Breast epithelium (tissue), 4 donors: ENCODE measurements at regions not wholly inside any gene's neighbourhood (a gene's known extent, or its start where the extent isn't known, plus 50 kb on each side); places are given as distances from the start of the nearest gene placed in this dataset.

Experiments used
- DNase-seq, 2 donors: peaks; one replicate each; pipeline ENCODE4 v3.0.0-alpha.2; 2019; ENCODE audit warnings: low spot score in 2 of 2
- H3K27ac ChIP-seq, 2 donors: fragments of 200-600 bp; sonication (generic) in 1 of 2; one replicate each; pipeline ENCODE4 v1.5.1; 2016 to 2019; ENCODE audit warnings: mild to moderate bottlenecking in 1 of 2
- H3K27me3 ChIP-seq, 2 donors: fragments of 200-600 bp; sonication (generic) in 1 of 2; one replicate each; pipeline versions ENCODE4 v1.5.1 to v1.6.0; 2017 to 2019; ENCODE audit warnings: control low read depth in 1 of 2, mild to moderate bottlenecking in 1 of 2
- H3K36me3 ChIP-seq: fragments of 200-600 bp; one replicate; pipeline ENCODE4 v1.5.1; 2019
- H3K4me1 ChIP-seq, 2 donors: fragments of 200-600 bp; sonication (generic); one replicate each; pipeline ENCODE4 v1.5.1; 2016 to 2019; ENCODE audit warnings: control low read depth in 1 of 2
- H3K4me3 ChIP-seq, 3 donors: fragments of 200-600 bp; sonication (generic); 1 replicate in 2 of 3; 2 replicates in 1 of 3; pipeline ENCODE4 v1.5.1; 2016 to 2019; ENCODE audit warnings: mild to moderate bottlenecking in 3 of 3, moderate library complexity in 2 of 3
- H3K9me3 ChIP-seq, 2 donors: fragments of 200-600 bp; sonication (generic) in 1 of 2; one replicate each; pipeline ENCODE4 v1.5.1; 2016 to 2019; ENCODE audit warnings: control low read depth in 1 of 2
- POLR2A ChIP-seq: fragments of 450-650 bp; IDR thresholded peaks from one replicate; pipeline ENCODE4 v1.6.1; 2016; ENCODE audit warnings: antibody characterized with exemption, mild to moderate bottlenecking, moderate library complexity
- POLR2AphosphoS5 ChIP-seq, 3 donors: sonication (generic); formaldehyde crosslinking; IDR thresholded peaks; one replicate each; pipeline ENCODE4 v1.6.1; 2017; ENCODE audit warnings: antibody characterized with exemption in 3 of 3
- intact Hi-C: fragments of 100-400 bp; cut with DNase I; formaldehyde crosslinking; loops from one replicate; pipeline ENCODE4 v1.15.1; 2023; ENCODE audit warnings: low total_unique reads
- TF ChIP-seq, protein P1 (sequence below), 3 donors: fragments of 450-650 bp; IDR thresholded peaks; one replicate each; pipeline ENCODE4 v1.5.1; 2016 to 2017; ENCODE audit warnings: antibody characterized with exemption in 3 of 3, mild to moderate bottlenecking in 3 of 3, moderate library complexity in 3 of 3

GRCh38 chr4:180636696-180637404 is 1606.4 kb upstream of the TENM3 start:
- H3K36me3 ChIP-seq, result no peaks in the 10 kb centered on the region
- H3K27me3 ChIP-seq, result no peaks in the 10 kb centered on the region
- TF ChIP-seq, protein P1, sequence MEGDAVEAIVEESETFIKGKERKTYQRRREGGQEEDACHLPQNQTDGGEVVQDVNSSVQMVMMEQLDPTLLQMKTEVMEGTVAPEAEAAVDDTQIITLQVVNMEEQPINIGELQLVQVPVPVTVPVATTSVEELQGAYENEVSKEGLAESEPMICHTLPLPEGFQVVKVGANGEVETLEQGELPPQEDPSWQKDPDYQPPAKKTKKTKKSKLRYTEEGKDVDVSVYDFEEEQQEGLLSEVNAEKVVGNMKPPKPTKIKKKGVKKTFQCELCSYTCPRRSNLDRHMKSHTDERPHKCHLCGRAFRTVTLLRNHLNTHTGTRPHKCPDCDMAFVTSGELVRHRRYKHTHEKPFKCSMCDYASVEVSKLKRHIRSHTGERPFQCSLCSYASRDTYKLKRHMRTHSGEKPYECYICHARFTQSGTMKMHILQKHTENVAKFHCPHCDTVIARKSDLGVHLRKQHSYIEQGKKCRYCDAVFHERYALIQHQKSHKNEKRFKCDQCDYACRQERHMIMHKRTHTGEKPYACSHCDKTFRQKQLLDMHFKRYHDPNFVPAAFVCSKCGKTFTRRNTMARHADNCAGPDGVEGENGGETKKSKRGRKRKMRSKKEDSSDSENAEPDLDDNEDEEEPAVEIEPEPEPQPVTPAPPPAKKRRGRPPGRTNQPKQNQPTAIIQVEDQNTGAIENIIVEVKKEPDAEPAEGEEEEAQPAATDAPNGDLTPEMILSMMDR (IDR thresholded peaks at IDR 0.05), result no peak
- no peak for DNase-seq
- intact Hi-C loops, result no loop called here
- no peak overlapping the region for H3K4me3 ChIP-seq
- H3K27ac ChIP-seq, result no peak overlapping the region
- H3K9me3 ChIP-seq, result no peaks in the 10 kb centered on the region
- H3K4me1 ChIP-seq, result no peaks in the 10 kb centered on the region

DNA sequence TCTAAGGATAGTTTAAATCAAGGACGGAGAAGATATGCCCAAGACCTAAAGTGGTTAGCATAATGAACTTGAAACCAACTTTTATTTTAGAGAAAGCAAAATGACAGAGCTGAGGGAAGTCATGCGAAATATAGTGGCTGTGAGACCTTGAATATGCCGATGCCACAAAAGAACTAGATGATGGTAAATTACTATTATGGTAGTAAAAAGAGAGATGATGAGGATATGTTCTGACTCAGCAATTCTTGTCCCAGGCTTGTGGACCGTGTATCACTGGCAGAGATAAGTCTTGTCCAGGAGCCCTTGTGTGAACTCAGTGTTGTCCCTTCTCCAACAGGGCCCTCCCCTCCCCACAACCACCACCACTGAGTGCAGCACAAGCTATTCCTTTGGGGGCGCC is 1605.6 kb upstream of the TENM3 start:
- no peaks in the 10 kb centered on the region for H3K36me3 ChIP-seq
- H3K9me3 ChIP-seq, result no peaks in the 10 kb centered on the region
- TF ChIP-seq, protein P1 (IDR thresholded peaks at IDR 0.05), result no peak
- TF ChIP-seq POLR2AphosphoS5 (IDR thresholded peaks at IDR 0.05) (no peak), POLR2A (no peak)
- intact Hi-C loops, result no loop called here
- H3K4me3 ChIP-seq, result no peak overlapping the region
- no peaks in the 10 kb centered on the region for H3K4me1 ChIP-seq
- DNase-seq, result no peak
- H3K27ac ChIP-seq, result no peak overlapping the region
- H3K27me3 ChIP-seq, result no peaks in the 10 kb centered on the region

DNA sequence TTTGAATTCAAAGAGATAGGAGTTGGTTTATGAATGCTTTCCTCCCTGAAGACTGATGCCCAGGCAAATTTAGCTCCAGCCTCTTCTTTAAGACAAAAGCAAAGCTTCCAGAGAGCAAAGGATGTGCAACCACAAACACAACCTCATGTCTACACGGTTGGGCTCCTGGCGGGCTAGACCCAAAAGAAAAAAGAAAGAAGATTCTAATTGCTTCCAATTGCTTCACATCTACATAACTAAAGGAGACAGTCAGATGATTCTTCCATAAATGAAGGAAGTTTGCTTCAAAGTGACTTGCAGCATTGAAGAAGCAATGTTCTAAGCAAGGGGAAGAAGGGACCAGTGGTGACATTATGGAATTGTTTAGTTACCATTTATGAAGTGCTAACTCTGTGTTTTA is 1603.0 kb upstream of the TENM3 start:
- H3K27me3 ChIP-seq, result no peaks in the 10 kb centered on the region
- no peak overlapping the region for H3K4me3 ChIP-seq
- no peaks in the 10 kb centered on the region for H3K36me3 ChIP-seq
- H3K4me1 ChIP-seq, result no peaks in the 10 kb centered on the region
- no peak for TF ChIP-seq POLR2A
- no peak for TF ChIP-seq POLR2AphosphoS5 (IDR thresholded peaks at IDR 0.05)
- TF ChIP-seq, protein P1 (IDR thresholded peaks at IDR 0.05), result no peak
- intact Hi-C loops, result no loop called here
- H3K9me3 ChIP-seq, result no peaks in the 10 kb centered on the region
- DNase-seq, result no peak
- no peak overlapping the region for H3K27ac ChIP-seq

DNA sequence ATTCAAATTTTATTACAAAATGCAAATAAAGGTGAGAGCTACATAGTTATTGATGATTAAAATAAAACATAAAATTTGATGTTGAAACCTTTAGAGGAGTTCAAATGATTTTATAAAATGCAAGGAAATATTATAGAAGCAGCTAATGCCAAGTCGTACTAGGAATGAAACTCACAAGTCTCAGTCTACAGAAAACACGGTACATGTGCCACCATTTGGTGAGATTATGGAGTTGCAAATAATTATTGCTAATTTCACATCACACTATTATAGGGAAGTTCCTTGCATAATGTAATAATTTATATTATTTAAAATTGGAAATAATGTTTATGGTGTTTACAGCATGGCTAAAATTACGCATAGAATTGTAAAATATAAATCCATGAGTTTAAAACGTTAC is 1601.7 kb upstream of the TENM3 start:
- Histone ChIP-seq H3K9me3 (no peaks in the 10 kb centered on the region), H3K4me3 (no peak overlapping the region), H3K27ac (no peak overlapping the region), H3K4me1 (no peaks in the 10 kb centered on the region), H3K36me3 (no peaks in the 10 kb centered on the region), H3K27me3 (no peaks in the 10 kb centered on the region)
- intact Hi-C loops, result no loop called here
- TF ChIP-seq POLR2AphosphoS5 (IDR thresholded peaks at IDR 0.05) (no peak), POLR2A (no peak)
- TF ChIP-seq, protein P1 (IDR thresholded peaks at IDR 0.05), result no peak
- DNase-seq, result no peak

- TF ChIP-seq POLR2AphosphoS5 (IDR thresholded peaks at IDR 0.05) (no peak), POLR2A (no peak)
- H3K27me3 ChIP-seq, result no peaks in the 10 kb centered on the region
- no peak overlapping the region for H3K27ac ChIP-seq
- H3K36me3 ChIP-seq, result no peaks in the 10 kb centered on the region
- no peaks in the 10 kb centered on the region for H3K4me1 ChIP-seq
- H3K9me3 ChIP-seq, result no peaks in the 10 kb centered on the region
- no peak for DNase-seq
- no peak overlapping the region for H3K4me3 ChIP-seq
- intact Hi-C loops, result no loop called here
Observed at GRCh38 chr4:180642732-180643131, 1600.5 kb upstream of the TENM3 start.

DNA sequence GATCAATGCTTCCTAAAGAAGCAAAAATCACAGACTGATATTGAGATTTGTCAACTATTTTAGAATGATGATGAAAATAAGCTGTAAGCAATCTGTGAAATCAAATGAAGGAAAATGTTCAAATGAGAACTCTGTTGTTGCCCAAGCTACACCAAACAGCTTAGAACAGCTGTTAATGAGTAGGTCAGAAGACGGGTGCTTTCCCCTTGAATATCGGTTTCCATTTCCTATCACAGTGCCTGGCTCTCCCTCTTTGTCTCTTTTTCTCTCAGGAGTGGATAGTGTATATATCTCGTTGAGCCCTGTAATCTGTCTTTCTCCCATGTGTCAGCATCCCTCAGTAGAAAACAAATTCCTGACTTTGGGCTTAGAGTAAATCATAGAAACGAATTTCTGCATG is 1592.9 kb upstream of the TENM3 start:
- DNase-seq, result no peak
- H3K9me3 ChIP-seq, result no peaks in the 10 kb centered on the region
- no peaks in the 10 kb centered on the region for H3K4me1 ChIP-seq
- no peaks in the 10 kb centered on the region for H3K27me3 ChIP-seq
- no peak overlapping the region for H3K4me3 ChIP-seq
- no peaks in the 10 kb centered on the region for H3K36me3 ChIP-seq
- intact Hi-C loops, result no loop called here
- TF ChIP-seq, protein P1 (IDR thresholded peaks at IDR 0.05), result no peak
- TF ChIP-seq POLR2A (no peak), POLR2AphosphoS5 (IDR thresholded peaks at IDR 0.05) (no peak)
- H3K27ac ChIP-seq, result no peak overlapping the region
